Thymus (tissue), 11 donors: ENCODE measurements at regions not wholly inside any gene's neighbourhood (a gene's known extent, or its start where the extent isn't known, plus 50 kb on each side); places are given as distances from the start of the nearest gene placed in this dataset.

Source experiments
- DNase-seq, 9 donors: peaks; one replicate each; pipeline ENCODE4 v3.0.0-alpha.2; 2013; ENCODE audit warnings: low spot score in 9 of 9, low read depth in 6 of 9, missing footprints in 1 of 9
- H3K27ac ChIP-seq, 2 donors: one replicate each; pipeline ENCODE4 v1.5.1; 2013; ENCODE audit warnings: control low read depth in 1 of 2, low read depth in 1 of 2, low read length in 1 of 2, mild to moderate bottlenecking in 1 of 2, moderate library complexity in 1 of 2
- H3K27me3 ChIP-seq, 2 donors: one replicate each; pipeline ENCODE4 v1.5.1; 2013; ENCODE audit warnings: low read length in 1 of 2; ENCODE audit not compliant: control insufficient read depth in 2 of 2, insufficient read depth in 1 of 2
- H3K36me3 ChIP-seq, 2 donors: one replicate each; pipeline ENCODE4 v1.5.1; 2013; ENCODE audit warnings: low read length in 1 of 2, mild to moderate bottlenecking in 1 of 2, moderate library complexity in 1 of 2; ENCODE audit not compliant: control insufficient read depth in 2 of 2, insufficient read depth in 2 of 2
- H3K4me1 ChIP-seq, 2 donors: one replicate each; pipeline ENCODE4 v1.5.1; 2013; ENCODE audit warnings: low read length in 2 of 2; ENCODE audit not compliant: control insufficient read depth in 2 of 2, insufficient read depth in 2 of 2
- H3K4me3 ChIP-seq, 2 donors: one replicate each; pipeline ENCODE4 v1.5.1; 2013; ENCODE audit warnings: low read length in 2 of 2, control low read depth in 1 of 2, mild to moderate bottlenecking in 1 of 2
- H3K9me3 ChIP-seq, 2 donors: one replicate each; pipeline ENCODE4 v1.5.1; 2013; ENCODE audit warnings: low read length in 1 of 2, mild to moderate bottlenecking in 1 of 2; ENCODE audit not compliant: control insufficient read depth in 2 of 2, insufficient read depth in 1 of 2
- WGBS: extraction: QIAGEN DNeasy Blood & Tissue Kit; methylation state at CpG from one replicate; pipeline ENCODE4 v1.1.7; 2013; 5-methylcytosine and 5-hydroxymethylcytosine counted together
- donor health status: healthy.

DNA sequence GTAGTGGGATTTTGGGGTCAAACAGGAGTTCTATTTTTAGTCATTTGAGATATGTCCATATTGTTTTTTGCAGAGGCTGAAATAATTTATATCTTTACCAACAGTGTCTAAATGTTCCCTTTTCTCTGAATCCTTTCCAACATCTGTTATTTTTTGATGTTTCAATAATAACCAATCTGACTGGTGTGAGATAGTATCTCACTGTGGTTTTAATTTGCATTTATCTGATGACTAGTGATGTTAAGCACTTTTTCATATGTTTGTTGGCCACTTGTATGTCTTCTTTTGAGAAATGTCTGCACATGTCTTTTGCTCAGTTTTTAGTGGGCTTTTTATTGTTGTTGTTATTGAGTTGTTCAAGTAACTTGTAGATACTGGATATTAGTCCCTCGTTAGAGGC, 1325.0 kb downstream of the BRINP3 start:
- Histone ChIP-seq H3K27me3 (no peaks in the 10 kb centered on the region), H3K4me1 (no peaks in the 10 kb centered on the region), H3K9me3 (no peaks in the 10 kb centered on the region), H3K27ac (no peak overlapping the region), H3K36me3 (no peaks in the 10 kb centered on the region), H3K4me3 (no peak overlapping the region)
- no peak for DNase-seq
- 97% methylated on average over 1 of the region's 1 CpG for WGBS

DNA sequence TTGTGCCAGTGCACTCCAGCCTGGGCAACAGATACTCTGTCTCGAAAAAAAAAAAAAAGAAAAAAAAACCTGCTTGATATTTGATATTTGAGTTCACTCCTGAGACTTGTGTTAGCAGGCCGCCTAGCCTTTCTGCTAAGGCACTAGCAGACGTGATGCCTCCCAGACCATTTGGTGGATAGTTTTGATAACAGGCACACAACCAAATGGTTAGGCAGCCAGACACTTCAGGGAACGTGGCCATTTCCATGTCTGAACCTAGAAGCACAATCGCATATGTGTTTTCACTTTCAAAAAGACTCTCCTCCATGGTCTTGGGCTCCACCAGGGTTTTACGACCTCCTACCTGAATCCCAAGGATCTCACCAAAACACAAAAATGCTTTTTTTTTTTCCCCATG, 1319.5 kb downstream of the BRINP3 start:
- Histone ChIP-seq H3K4me1 (no peaks in the 10 kb centered on the region), H3K27me3 (no peaks in the 10 kb centered on the region), H3K27ac (no peak overlapping the region), H3K9me3 (no peaks in the 10 kb centered on the region), H3K36me3 (no peaks in the 10 kb centered on the region), H3K4me3 (no peak overlapping the region)
- DNase-seq = no peak
- WGBS = 69% methylated on average over 6 of the region's 6 CpGs

DNA sequence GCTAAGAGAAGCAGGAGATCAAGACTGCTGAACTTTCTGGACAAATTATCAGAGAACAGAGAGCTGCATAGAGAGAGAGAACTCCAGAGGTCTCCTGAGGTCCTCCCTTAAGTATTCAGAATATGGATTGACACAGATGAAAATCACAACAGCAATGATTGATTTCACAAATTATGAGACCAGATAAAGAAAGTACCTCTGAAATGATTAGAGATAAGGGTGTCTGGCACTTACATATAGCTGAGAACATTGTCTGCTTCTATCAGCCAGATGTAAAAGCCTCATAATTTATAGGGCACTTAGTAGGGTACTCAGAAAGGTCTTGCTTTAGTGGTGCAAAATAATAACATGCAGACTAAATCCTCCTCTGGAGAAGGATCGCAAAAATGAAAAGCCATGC, 1301.8 kb downstream of the BRINP3 start:
- 96% methylated on average over 1 of the region's 1 CpG for WGBS
- no peak for DNase-seq
- Histone ChIP-seq H3K4me1 (no peaks in the 10 kb centered on the region), H3K27ac (no peak overlapping the region), H3K9me3 (peaks cover 0 to 6% of the 10 kb centered on the region in 2 donors), H3K36me3 (no peaks in the 10 kb centered on the region), H3K4me3 (no peak overlapping the region), H3K27me3 (no peaks in the 10 kb centered on the region)

DNA sequence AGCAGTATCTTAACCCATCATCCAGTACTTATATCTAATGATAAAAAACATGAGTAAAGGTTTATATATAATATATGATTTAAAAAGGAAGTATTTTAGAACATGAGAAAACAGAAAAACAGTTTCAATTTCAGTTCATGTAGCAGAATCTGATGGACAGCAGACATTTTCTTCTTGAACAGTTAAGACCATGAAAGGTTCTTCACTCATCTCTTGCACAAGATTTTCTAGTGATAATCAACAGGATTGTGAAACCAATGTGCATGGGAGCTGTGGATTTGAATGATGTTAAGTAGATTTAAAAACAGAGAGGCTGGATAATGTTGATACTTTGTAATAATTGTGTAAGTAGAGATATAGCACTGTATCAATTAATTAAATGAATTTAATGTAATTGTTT, 1297.6 kb downstream of the BRINP3 start:
- Histone ChIP-seq H3K27ac (no peak overlapping the region), H3K27me3 (no peaks in the 10 kb centered on the region), H3K4me1 (no peaks in the 10 kb centered on the region), H3K4me3 (no peak overlapping the region), H3K9me3 (no peaks in the 10 kb centered on the region), H3K36me3 (no peaks in the 10 kb centered on the region)
- no peak for DNase-seq

DNA sequence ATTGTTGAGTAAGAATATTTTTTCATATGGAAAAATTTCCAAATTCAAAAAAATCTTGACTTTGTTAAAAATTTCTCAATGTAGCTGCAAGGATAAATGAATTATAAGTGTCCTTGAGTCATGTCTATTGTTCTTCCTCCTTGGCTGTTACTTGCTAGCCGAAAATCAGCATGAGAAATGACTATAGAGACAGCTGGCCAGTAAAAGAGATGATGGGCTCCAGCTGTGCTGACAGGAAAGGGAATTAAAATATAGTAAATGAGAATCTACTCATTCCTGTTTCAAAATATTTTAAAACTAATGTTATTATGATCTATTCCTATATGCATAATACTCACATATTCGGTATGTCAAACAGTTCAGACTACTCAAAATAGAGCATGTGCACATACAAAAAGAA, 1292.6 kb downstream of the BRINP3 start:
- no peak overlapping the region for H3K27ac ChIP-seq
- 85% methylated on average over 2 of the region's 2 CpGs for WGBS
- H3K4me3 ChIP-seq = no peak overlapping the region
- no peaks in the 10 kb centered on the region for H3K36me3 ChIP-seq
- no peak for DNase-seq
- no peaks in the 10 kb centered on the region for H3K27me3 ChIP-seq
- no peaks in the 10 kb centered on the region for H3K4me1 ChIP-seq
- no peaks in the 10 kb centered on the region for H3K9me3 ChIP-seq

DNA sequence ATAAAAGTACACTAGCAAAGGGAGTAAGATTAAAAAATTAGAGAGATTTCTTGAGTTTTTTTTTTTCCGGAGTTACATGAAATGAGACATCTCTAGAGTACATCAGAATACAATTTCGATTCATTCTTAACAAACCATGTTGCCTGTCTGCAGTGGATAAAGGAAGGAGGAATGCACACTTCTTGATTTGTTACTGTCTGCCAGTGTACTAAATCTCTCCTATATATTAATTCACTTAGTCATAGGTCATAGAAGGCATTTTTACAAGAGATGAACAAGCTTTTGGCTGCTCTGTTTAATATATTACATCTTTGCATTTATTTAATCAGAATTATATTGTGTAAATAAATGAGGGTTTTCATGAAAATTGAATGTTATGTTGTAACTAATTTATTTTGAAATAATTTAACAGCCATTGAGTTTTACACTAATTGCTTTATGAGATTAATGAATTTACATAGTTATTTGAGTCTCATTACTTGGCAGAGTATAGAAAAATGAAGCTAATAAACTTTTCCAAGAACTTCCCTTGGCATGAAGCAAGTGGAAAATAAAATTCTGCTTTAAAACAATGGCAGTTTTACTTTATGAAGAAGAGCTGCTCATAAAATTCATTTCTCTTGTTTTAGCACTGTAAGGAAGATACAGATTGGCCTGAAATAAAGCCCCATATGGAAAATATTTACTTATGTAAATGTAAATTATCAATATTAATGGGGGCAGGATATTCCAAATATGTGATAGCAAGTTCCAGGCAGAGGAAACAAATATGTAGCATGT, 1284.7 kb downstream of the BRINP3 start:
- no peaks in the 10 kb centered on the region for H3K27me3 ChIP-seq
- H3K4me1 ChIP-seq = no peaks in the 10 kb centered on the region
- H3K4me3 ChIP-seq = no peak overlapping the region
- H3K9me3 ChIP-seq = no peaks in the 10 kb centered on the region
- no peak for DNase-seq
- WGBS = 86% methylated on average over 2 of the region's 2 CpGs
- no peaks in the 10 kb centered on the region for H3K36me3 ChIP-seq
- H3K27ac ChIP-seq = no peak overlapping the region

DNA sequence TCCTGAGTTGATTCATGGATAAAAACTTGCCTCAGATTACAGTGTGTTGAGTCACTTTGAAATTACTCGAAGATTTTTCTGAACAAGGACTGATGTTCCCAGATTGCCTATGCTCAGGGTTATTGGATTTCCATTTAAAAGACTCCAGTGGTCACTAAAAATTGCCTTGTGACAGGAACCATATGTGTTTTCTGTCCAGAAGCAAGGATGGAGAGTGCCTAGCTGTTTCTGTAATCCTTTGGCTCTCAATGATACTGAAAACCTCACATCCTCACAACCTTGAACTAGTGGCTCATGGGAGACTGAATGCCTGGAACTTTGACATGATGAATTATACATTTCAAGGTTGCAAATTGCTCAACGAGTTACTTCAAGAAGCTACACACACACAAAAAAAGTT, 1271.8 kb downstream of the BRINP3 start:
- WGBS = 74% methylated on average over 2 of the region's 2 CpGs
- no peaks in the 10 kb centered on the region for H3K27me3 ChIP-seq
- no peaks in the 10 kb centered on the region for H3K4me1 ChIP-seq
- no peak overlapping the region for H3K4me3 ChIP-seq
- H3K27ac ChIP-seq = no peak overlapping the region
- DNase-seq = no peak
- H3K36me3 ChIP-seq = no peaks in the 10 kb centered on the region
- no peaks in the 10 kb centered on the region for H3K9me3 ChIP-seq

DNA sequence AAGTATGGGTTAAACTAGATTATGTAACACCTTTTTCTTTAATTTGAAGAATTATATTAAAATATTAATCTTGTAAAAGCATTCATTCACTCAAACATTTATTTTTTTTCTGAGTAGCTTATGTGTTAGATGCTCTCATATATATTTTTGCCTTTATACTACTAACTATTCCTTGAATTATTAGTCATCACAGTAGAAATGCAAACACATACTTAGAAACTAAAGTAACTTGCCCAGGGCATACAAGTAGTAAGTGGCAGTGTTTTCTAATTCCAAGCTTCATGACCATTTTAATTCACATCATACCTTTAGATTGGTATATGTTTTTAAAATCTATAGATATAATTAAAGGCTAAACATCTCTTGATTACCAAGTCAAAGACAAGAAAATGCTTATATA, 1271.0 kb downstream of the BRINP3 start:
- Histone ChIP-seq H3K27ac (no peak overlapping the region), H3K9me3 (no peaks in the 10 kb centered on the region), H3K36me3 (no peaks in the 10 kb centered on the region), H3K4me1 (no peaks in the 10 kb centered on the region), H3K4me3 (no peak overlapping the region), H3K27me3 (no peaks in the 10 kb centered on the region)
- DNase-seq = no peak

DNA sequence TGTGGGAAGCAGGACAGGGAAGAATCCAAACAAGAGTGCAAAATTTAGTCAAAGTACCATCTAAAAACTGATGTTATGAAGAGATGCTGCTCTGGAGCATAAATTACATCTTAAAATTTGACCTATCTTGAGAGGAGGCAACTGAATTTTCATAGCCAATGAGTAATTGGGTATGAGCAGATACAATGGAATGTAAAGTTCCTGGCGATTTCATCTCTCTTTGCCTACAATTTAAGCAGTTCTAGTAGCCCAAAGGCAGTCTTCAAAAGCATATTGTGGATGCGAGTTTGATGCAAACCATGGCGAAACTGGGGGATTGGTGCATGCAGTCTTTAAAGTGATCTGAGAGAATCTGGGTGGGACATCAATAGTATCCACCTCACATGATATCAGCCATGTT, 1265.9 kb downstream of the BRINP3 start:
- WGBS = 78% methylated on average over 3 of the region's 3 CpGs
- H3K4me3 ChIP-seq = no peak overlapping the region
- no peaks in the 10 kb centered on the region for H3K9me3 ChIP-seq

DNA sequence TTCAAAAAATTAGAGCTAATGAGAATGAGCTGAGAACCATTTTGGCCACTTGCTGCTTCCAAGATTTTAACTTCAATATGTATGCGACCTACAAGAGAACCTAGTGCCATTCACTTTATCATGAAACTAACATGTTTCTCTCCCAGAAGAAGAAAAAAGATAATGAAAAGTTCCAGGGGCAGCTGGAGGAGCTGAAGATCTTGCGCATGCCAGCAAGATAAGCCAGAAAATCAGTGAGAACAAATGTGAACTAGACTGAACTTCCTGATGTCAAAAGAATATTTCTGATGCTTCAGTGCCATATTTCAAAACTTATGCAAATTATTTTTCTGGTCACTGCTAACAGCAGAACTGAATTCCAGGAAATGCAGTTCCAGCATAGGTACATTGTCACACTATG, 1265.1 kb downstream of the BRINP3 start:
- Histone ChIP-seq H3K4me3 (no peak overlapping the region), H3K9me3 (no peaks in the 10 kb centered on the region), H3K27ac (no peak overlapping the region), H3K27me3 (no peaks in the 10 kb centered on the region), H3K4me1 (no peaks in the 10 kb centered on the region), H3K36me3 (no peaks in the 10 kb centered on the region)
- WGBS = 93% methylated on average over 2 of the region's 2 CpGs
- no peak for DNase-seq

More for the DNA sequence above, 1265.9 kb downstream of the BRINP3 start:
- no peaks in the 10 kb centered on the region for H3K4me1 ChIP-seq
- H3K27ac ChIP-seq = no peak overlapping the region
- no peak for DNase-seq
- no peaks in the 10 kb centered on the region for H3K36me3 ChIP-seq
- no peaks in the 10 kb centered on the region for H3K27me3 ChIP-seq
